ENCODE measurements at regions not wholly inside any gene's neighbourhood (a gene's known extent, or its start where the extent isn't known, plus 50 kb on each side); places are given as distances from the start of the nearest gene placed in this dataset.

GRCh38 chr5:172529896-172530295 lies 75.6 kb upstream of the SH3PXD2B start:
- DNase-seq, result no peak
- Mint-ChIP-seq H3K4me3 (no peak overlapping the region), H3K9me3 (peaks cover 0 to 8% (median 2%) of the 10 kb centered on the region in 11 donors), H3K4me1 (no peaks in the 10 kb centered on the region), H3K36me3 (no peaks in the 10 kb centered on the region), H3K27ac (no peak overlapping the region), H3K27me3 (peaks cover 0 to 39% (median 29%) of the 10 kb centered on the region in 5 donors)
- no peaks in the 10 kb centered on the region for H3K27me3 ChIP-seq (ENCODE audit: control insufficient read depth in 2 of 2, insufficient read depth in 2 of 2, low read length in 2 of 2)
- no peak overlapping the region for H3K27ac ChIP-seq (ENCODE audit: low read depth, low read length)
- ATAC-seq, result no peak
- ChIA-PET CTCF (no interaction called here), POLR2A (no interaction called here)
- no peaks in the 10 kb centered on the region for H3K9me3 ChIP-seq (ENCODE audit: control insufficient read depth in 2 of 3, low read length in 3 of 3)
- H3K4me3 ChIP-seq (ENCODE audit: low read length), result no peak overlapping the region
- H3K36me3 ChIP-seq (ENCODE audit: control insufficient read depth in 2 of 3, insufficient read depth in 3 of 3, low read length in 3 of 3), result no peaks in the 10 kb centered on the region
- H3K4me1 ChIP-seq (ENCODE audit: control insufficient read depth in 2 of 2, insufficient read depth in 2 of 2, low read length in 2 of 2), result no peaks in the 10 kb centered on the region
- intact Hi-C loops (cut with micrococcal nuclease), result no loop called here

GRCh38 chr5:172528440-172528839 lies 74.1 kb upstream of the SH3PXD2B start:
- ATAC-seq, result no peak
- no peak overlapping the region for H3K27ac Mint-ChIP-seq

GRCh38 chr5:172527559-172527958 lies 73.2 kb upstream of the SH3PXD2B start:
- H3K4me3 Mint-ChIP-seq, result no peak overlapping the region
- no peaks in the 10 kb centered on the region for H3K4me1 Mint-ChIP-seq
- peaks cover 0 to 48% (median 32%) of the 10 kb centered on the region in 5 donors for H3K27me3 Mint-ChIP-seq
- Histone ChIP-seq H3K27me3 (ENCODE audit: control insufficient read depth in 2 of 2, insufficient read depth in 2 of 2, low read length in 2 of 2) (no peaks in the 10 kb centered on the region), H3K9me3 (ENCODE audit: control insufficient read depth in 2 of 3, low read length in 3 of 3) (no peaks in the 10 kb centered on the region), H3K36me3 (ENCODE audit: control insufficient read depth in 2 of 3, insufficient read depth in 3 of 3, low read length in 3 of 3) (no peaks in the 10 kb centered on the region), H3K27ac (ENCODE audit: low read depth, low read length) (no peak overlapping the region), H3K4me3 (ENCODE audit: low read length) (no peak overlapping the region), H3K4me1 (ENCODE audit: control insufficient read depth in 2 of 2, insufficient read depth in 2 of 2, low read length in 2 of 2) (no peaks in the 10 kb centered on the region)
- DNase-seq (no peak), ATAC-seq (no peak)
- H3K36me3 Mint-ChIP-seq, result peaks cover 0 to 5% (median 0%) of the 10 kb centered on the region in 5 donors
- POLR2A ChIA-PET, result no interaction called here
- no peak overlapping the region for H3K27ac Mint-ChIP-seq
- CTCF ChIA-PET, result no interaction called here
- intact Hi-C loops (cut with micrococcal nuclease), result no loop called here
- H3K9me3 Mint-ChIP-seq, result peaks cover 0 to 14% (median 5%) of the 10 kb centered on the region in 11 donors

More at GRCh38 chr5:172528440-172528839, 74.1 kb upstream of the SH3PXD2B start:
- Mint-ChIP-seq H3K27me3 (peaks cover 0 to 43% (median 31%) of the 10 kb centered on the region in 5 donors), H3K4me3 (no peak overlapping the region), H3K9me3 (peaks cover 0 to 8% (median 2%) of the 10 kb centered on the region in 11 donors), H3K36me3 (peaks cover 0 to 1% (median 0%) of the 10 kb centered on the region in 5 donors), H3K4me1 (no peaks in the 10 kb centered on the region)
- H3K4me3 ChIP-seq (ENCODE audit: low read length), result no peak overlapping the region
- H3K36me3 ChIP-seq (ENCODE audit: control insufficient read depth in 2 of 3, insufficient read depth in 3 of 3, low read length in 3 of 3), result no peaks in the 10 kb centered on the region
- intact Hi-C loops (cut with micrococcal nuclease), result no loop called here
- H3K9me3 ChIP-seq (ENCODE audit: control insufficient read depth in 2 of 3, low read length in 3 of 3), result no peaks in the 10 kb centered on the region
- H3K27ac ChIP-seq (ENCODE audit: low read depth, low read length), result no peak overlapping the region
- H3K4me1 ChIP-seq (ENCODE audit: control insufficient read depth in 2 of 2, insufficient read depth in 2 of 2, low read length in 2 of 2), result no peaks in the 10 kb centered on the region
- no peak for DNase-seq
- ChIA-PET POLR2A (no interaction called here), CTCF (no interaction called here)
- H3K27me3 ChIP-seq (ENCODE audit: control insufficient read depth in 2 of 2, insufficient read depth in 2 of 2, low read length in 2 of 2), result no peaks in the 10 kb centered on the region

GRCh38 chr5:172525996-172526360 lies 71.7 kb upstream of the SH3PXD2B start:
- Mint-ChIP-seq H3K4me1 (no peaks in the 10 kb centered on the region), H3K36me3 (peaks cover 0 to 11% (median 0%) of the 10 kb centered on the region in 5 donors), H3K9me3 (peaks cover 2 to 28% (median 18%) of the 10 kb centered on the region in 11 donors), H3K4me3 (no peak overlapping the region), H3K27ac (no peak overlapping the region), H3K27me3 (peaks cover 0 to 45% (median 28%) of the 10 kb centered on the region in 5 donors)
- CTCF ChIA-PET, result no interaction called here
- no peak overlapping the region for H3K4me3 ChIP-seq (ENCODE audit: low read length)
- no peaks in the 10 kb centered on the region for H3K4me1 ChIP-seq (ENCODE audit: control insufficient read depth in 2 of 2, insufficient read depth in 2 of 2, low read length in 2 of 2)
- POLR2A ChIA-PET, result no interaction called here
- ATAC-seq (no peak), DNase-seq (no peak)
- H3K36me3 ChIP-seq (ENCODE audit: control insufficient read depth in 2 of 3, insufficient read depth in 3 of 3, low read length in 3 of 3), result no peaks in the 10 kb centered on the region
- peaks cover 0 to 6% (median 0%) of the 10 kb centered on the region in 3 experiments for H3K9me3 ChIP-seq (ENCODE audit: control insufficient read depth in 2 of 3, low read length in 3 of 3)
- H3K27me3 ChIP-seq (ENCODE audit: control insufficient read depth in 2 of 2, insufficient read depth in 2 of 2, low read length in 2 of 2), result no peaks in the 10 kb centered on the region
- intact Hi-C loops (cut with micrococcal nuclease), result no loop called here
- H3K27ac ChIP-seq (ENCODE audit: low read depth, low read length), result no peak overlapping the region

- H3K27me3 Mint-ChIP-seq, result peaks cover 0 to 44% (median 26%) of the 10 kb centered on the region in 5 donors
- H3K9me3 Mint-ChIP-seq, result peaks cover 2 to 34% (median 20%) of the 10 kb centered on the region in 11 donors
- CTCF ChIA-PET, result no interaction called here
These were observed 71.1 kb upstream of the SH3PXD2B start for GRCh38 chr5:172525307-172525995.

GRCh38 chr5:172524573-172525021 lies 70.3 kb upstream of the SH3PXD2B start:
- Histone ChIP-seq H3K9me3 (ENCODE audit: control insufficient read depth in 2 of 3, low read length in 3 of 3) (peaks cover 0 to 6% (median 0%) of the 10 kb centered on the region in 3 experiments), H3K27ac (ENCODE audit: low read depth, low read length) (no peak overlapping the region), H3K4me1 (ENCODE audit: control insufficient read depth in 2 of 2, insufficient read depth in 2 of 2, low read length in 2 of 2) (no peaks in the 10 kb centered on the region), H3K36me3 (ENCODE audit: control insufficient read depth in 2 of 3, insufficient read depth in 3 of 3, low read length in 3 of 3) (no peaks in the 10 kb centered on the region), H3K4me3 (ENCODE audit: low read length) (no peak overlapping the region), H3K27me3 (ENCODE audit: control insufficient read depth in 2 of 2, insufficient read depth in 2 of 2, low read length in 2 of 2) (no peaks in the 10 kb centered on the region)
- no peaks in the 10 kb centered on the region for H3K4me1 Mint-ChIP-seq
- H3K27me3 Mint-ChIP-seq, result peaks cover 3 to 44% (median 26%) of the 10 kb centered on the region in 5 donors
- DNase-seq (no peak), ATAC-seq (no peak)
- CTCF ChIA-PET, result no interaction called here
- peaks cover 2 to 38% (median 22%) of the 10 kb centered on the region in 11 donors for H3K9me3 Mint-ChIP-seq
- intact Hi-C loops (cut with micrococcal nuclease), result no loop called here
- H3K27ac Mint-ChIP-seq, result no peak overlapping the region
- H3K36me3 Mint-ChIP-seq, result peaks cover 0 to 13% (median 0%) of the 10 kb centered on the region in 5 donors
- no peak overlapping the region for H3K4me3 Mint-ChIP-seq
- POLR2A ChIA-PET, result no interaction called here

More at GRCh38 chr5:172525307-172525995, 71.1 kb upstream of the SH3PXD2B start:
- Mint-ChIP-seq H3K4me3 (no peak overlapping the region), H3K27ac (no peak overlapping the region), H3K4me1 (no peaks in the 10 kb centered on the region), H3K36me3 (peaks cover 0 to 13% (median 0%) of the 10 kb centered on the region in 5 donors)
- Histone ChIP-seq H3K4me1 (ENCODE audit: control insufficient read depth in 2 of 2, insufficient read depth in 2 of 2, low read length in 2 of 2) (no peaks in the 10 kb centered on the region), H3K27ac (ENCODE audit: low read depth, low read length) (no peak overlapping the region), H3K4me3 (ENCODE audit: low read length) (no peak overlapping the region), H3K27me3 (ENCODE audit: control insufficient read depth in 2 of 2, insufficient read depth in 2 of 2, low read length in 2 of 2) (no peaks in the 10 kb centered on the region), H3K36me3 (ENCODE audit: control insufficient read depth in 2 of 3, insufficient read depth in 3 of 3, low read length in 3 of 3) (no peaks in the 10 kb centered on the region), H3K9me3 (ENCODE audit: control insufficient read depth in 2 of 3, low read length in 3 of 3) (peaks cover 0 to 6% (median 0%) of the 10 kb centered on the region in 3 experiments)
- POLR2A ChIA-PET, result no interaction called here
- DNase-seq (no peak), ATAC-seq (no peak)
- intact Hi-C loops (cut with micrococcal nuclease), result no loop called here

All from naive thymus-derived CD4-positive, alpha-beta T cell (primary cell).